ENCODE measurements at regions not wholly inside any gene's neighbourhood (a gene's known extent, or its start where the extent isn't known, plus 50 kb on each side); places are given as distances from the start of the nearest gene placed in this dataset.

DNA sequence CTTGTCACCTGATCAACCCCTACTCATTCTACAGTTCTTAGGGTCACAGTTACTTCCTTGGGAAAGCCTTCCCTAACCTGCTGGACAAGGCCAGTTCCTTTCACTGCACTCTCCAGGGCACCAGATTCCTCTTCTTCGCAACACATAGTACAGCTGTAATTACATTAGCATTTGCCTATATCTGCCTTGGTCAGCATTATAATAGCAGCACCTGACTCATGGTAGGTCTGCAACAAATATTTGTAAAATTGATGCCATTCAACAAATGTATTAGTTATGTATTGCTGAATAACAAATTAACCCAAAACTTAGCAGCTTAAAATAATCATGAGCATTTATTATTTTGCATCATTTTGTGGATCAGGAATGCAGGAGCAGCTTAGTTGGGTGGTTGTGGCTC is 193.0 kb downstream of the IRX5 start:
- Histone ChIP-seq H2AFZ (ENCODE audit: low read depth) (no peak overlapping the region), H3K4me1 (ENCODE audit: low read depth, poor library complexity, severe bottlenecking) (no peaks in the 10 kb centered on the region), H3K36me3 (ENCODE audit: insufficient read depth) (no peaks in the 10 kb centered on the region), H4K20me1 (ENCODE audit: insufficient read depth) (no peaks in the 10 kb centered on the region), H3K4me3 (IDR thresholded peaks at IDR 0.05; ENCODE audit: insufficient read depth, low read depth, low read length) (no peak overlapping the region), H3K79me2 (ENCODE audit: insufficient read depth, low read depth) (no peaks in the 10 kb centered on the region), H3K9ac (no peak overlapping the region), H3K27me3 (ENCODE audit: insufficient read depth, low read depth) (no peaks in the 10 kb centered on the region), H3K4me2 (no peak overlapping the region), H3K27ac (no peak overlapping the region)
- TF ChIP-seq, protein P1, sequence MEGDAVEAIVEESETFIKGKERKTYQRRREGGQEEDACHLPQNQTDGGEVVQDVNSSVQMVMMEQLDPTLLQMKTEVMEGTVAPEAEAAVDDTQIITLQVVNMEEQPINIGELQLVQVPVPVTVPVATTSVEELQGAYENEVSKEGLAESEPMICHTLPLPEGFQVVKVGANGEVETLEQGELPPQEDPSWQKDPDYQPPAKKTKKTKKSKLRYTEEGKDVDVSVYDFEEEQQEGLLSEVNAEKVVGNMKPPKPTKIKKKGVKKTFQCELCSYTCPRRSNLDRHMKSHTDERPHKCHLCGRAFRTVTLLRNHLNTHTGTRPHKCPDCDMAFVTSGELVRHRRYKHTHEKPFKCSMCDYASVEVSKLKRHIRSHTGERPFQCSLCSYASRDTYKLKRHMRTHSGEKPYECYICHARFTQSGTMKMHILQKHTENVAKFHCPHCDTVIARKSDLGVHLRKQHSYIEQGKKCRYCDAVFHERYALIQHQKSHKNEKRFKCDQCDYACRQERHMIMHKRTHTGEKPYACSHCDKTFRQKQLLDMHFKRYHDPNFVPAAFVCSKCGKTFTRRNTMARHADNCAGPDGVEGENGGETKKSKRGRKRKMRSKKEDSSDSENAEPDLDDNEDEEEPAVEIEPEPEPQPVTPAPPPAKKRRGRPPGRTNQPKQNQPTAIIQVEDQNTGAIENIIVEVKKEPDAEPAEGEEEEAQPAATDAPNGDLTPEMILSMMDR (conservative IDR thresholded peaks at IDR 0.05; ENCODE audit: low read depth, low read length): no peak

DNA sequence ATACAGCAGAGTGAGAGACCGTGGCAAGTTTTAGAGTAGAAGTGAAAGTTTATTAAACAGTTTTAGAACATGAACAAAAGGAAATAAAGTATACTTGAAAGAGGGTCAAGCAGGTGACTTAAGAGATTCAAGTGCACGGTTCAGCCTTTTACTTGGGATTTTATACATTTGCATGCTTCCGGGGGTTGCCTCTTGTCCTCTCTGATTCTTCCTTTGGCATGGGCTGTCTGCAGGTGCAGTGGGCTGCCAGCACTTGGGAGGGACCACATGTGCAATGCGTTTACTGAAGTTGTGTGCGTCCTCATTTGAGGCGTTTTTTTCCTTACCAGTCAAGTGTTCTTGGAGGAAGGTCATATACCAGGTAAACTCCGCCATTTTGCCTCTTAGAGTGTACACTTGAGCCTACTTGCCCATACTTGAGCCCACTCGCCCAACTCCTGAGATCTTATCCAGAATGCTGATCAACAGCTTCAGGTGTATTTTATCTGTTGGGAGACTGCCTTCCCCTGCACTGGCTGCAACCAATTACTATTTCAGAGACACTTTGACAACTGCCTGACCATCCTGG is 195.2 kb downstream of the IRX5 start:
- H2AFZ ChIP-seq (ENCODE audit: low read depth): no peak overlapping the region
- H3K4me2 ChIP-seq: no peak overlapping the region
- TF ChIP-seq, protein P1 (conservative IDR thresholded peaks at IDR 0.05; ENCODE audit: low read depth, low read length): no peak
- no peak overlapping the region for H3K4me3 ChIP-seq (IDR thresholded peaks at IDR 0.05; ENCODE audit: insufficient read depth, low read depth, low read length)
- H3K4me1 ChIP-seq (ENCODE audit: low read depth, poor library complexity, severe bottlenecking): no peaks in the 10 kb centered on the region
- H4K20me1 ChIP-seq (ENCODE audit: insufficient read depth): no peaks in the 10 kb centered on the region
- H3K79me2 ChIP-seq (ENCODE audit: insufficient read depth, low read depth): no peaks in the 10 kb centered on the region
- H3K27me3 ChIP-seq (ENCODE audit: insufficient read depth, low read depth): no peaks in the 10 kb centered on the region
- no peak overlapping the region for H3K9ac ChIP-seq
- H3K36me3 ChIP-seq (ENCODE audit: insufficient read depth): no peaks in the 10 kb centered on the region
- H3K27ac ChIP-seq: no peak overlapping the region

DNA sequence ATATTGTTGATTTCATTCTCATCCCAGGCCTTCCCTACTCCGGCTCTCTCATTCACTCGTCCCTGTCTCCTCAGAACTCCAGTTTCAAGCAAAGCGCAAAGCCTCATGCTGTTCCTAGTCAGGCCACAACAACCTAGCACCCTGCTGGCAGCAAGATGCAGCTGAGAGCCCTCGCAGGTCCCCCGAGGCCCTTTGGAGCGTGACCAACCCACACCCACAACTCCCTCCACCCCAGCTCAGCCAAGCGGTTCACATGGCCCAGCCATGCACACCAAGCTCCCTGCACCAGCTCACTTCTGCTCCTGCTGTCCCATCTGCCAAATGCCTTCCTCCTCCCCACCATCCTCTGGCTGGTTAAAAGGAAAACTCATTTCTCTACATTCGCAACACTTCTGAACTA is 195.8 kb downstream of the IRX5 start:
- H2AFZ ChIP-seq (ENCODE audit: low read depth): no peak overlapping the region
- no peaks in the 10 kb centered on the region for H3K4me1 ChIP-seq (ENCODE audit: low read depth, poor library complexity, severe bottlenecking)
- H3K4me2 ChIP-seq: no peak overlapping the region
- no peak overlapping the region for H3K4me3 ChIP-seq (IDR thresholded peaks at IDR 0.05; ENCODE audit: insufficient read depth, low read depth, low read length)
- H4K20me1 ChIP-seq (ENCODE audit: insufficient read depth): no peaks in the 10 kb centered on the region
- TF ChIP-seq, protein P1 (conservative IDR thresholded peaks at IDR 0.05; ENCODE audit: low read depth, low read length): no peak
- no peaks in the 10 kb centered on the region for H3K27me3 ChIP-seq (ENCODE audit: insufficient read depth, low read depth)
- H3K36me3 ChIP-seq (ENCODE audit: insufficient read depth): no peaks in the 10 kb centered on the region
- H3K27ac ChIP-seq: no peak overlapping the region
- no peaks in the 10 kb centered on the region for H3K79me2 ChIP-seq (ENCODE audit: insufficient read depth, low read depth)
- H3K9ac ChIP-seq: no peak overlapping the region

DNA sequence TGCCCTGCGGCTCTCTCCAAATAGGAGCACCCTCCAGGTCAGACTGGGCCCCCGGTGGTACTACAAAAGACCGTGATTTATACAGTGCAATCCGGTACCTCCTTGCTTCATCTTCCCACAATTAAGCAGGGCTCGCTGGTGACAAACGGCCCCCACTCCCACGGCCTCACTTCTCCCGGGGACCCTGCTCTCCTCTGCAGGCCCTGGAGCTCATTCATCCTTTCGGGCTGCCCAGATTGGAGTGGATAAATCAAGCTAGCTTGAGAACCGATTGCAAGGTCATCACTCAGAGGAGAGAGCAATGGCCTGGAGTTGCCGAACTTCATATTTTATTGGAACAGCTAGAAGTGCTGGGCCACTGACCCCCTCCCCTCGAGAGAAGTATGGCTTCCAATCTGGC is 193.5 kb upstream of the IRX6 start:
- Histone ChIP-seq H2AFZ (ENCODE audit: low read depth) (no peak overlapping the region), H3K27me3 (ENCODE audit: insufficient read depth, low read depth) (no peaks in the 10 kb centered on the region), H3K79me2 (ENCODE audit: insufficient read depth, low read depth) (no peaks in the 10 kb centered on the region), H3K27ac (no peak overlapping the region), H4K20me1 (ENCODE audit: insufficient read depth) (no peaks in the 10 kb centered on the region), H3K4me2 (no peak overlapping the region), H3K4me3 (IDR thresholded peaks at IDR 0.05; ENCODE audit: insufficient read depth, low read depth, low read length) (no peak overlapping the region), H3K36me3 (ENCODE audit: insufficient read depth) (no peaks in the 10 kb centered on the region), H3K4me1 (ENCODE audit: low read depth, poor library complexity, severe bottlenecking) (no peaks in the 10 kb centered on the region), H3K9ac (no peak overlapping the region)
- TF ChIP-seq, protein P1 (conservative IDR thresholded peaks at IDR 0.05; ENCODE audit: low read depth, low read length): no peak
